SK-N-SH (cell line): ENCODE measurements at regions not wholly inside any gene's neighbourhood (a gene's known extent, or its start where the extent isn't known, plus 50 kb on each side); places are given as distances from the start of the nearest gene placed in this dataset.

Experiments used
- CTCF ChIA-PET: fragments of 300-600, 350-600 bp; formaldehyde crosslinking; extraction: SDS; loops from one replicate; lab custom pipeline; 2021; lab: Yijun Ruan, JAX
- POLR2A ChIA-PET: fragments of 350-600 bp; sonication (Branson Sonifier 250); formaldehyde crosslinking; extraction: SDS; loops from one replicate; lab custom pipeline; 2020; ENCODE audit warnings: antibody characterized with exemption, inconsistent platforms; lab: Yijun Ruan, JAX
- DNase-seq: peaks from one replicate; pipeline ENCODE4 v3.0.0; 2012
- H2AFZ ChIP-seq: fragments of 200-600 bp; sonication (generic); 2 replicates; pipeline ENCODE4 v1.8.1; 2016; ENCODE audit warnings: antibody characterized with exemption, mild to moderate bottlenecking, low read depth
- H3F3A ChIP-seq: fragments of 200-600 bp; sonication (generic); replicated peaks from 2 replicates; pipeline ENCODE3; 2016; ENCODE audit warnings: antibody characterized with exemption, mild to moderate bottlenecking; ENCODE audit not compliant: insufficient read depth
- H3K27ac ChIP-seq, 2 experiments: fragments of 200-500 bp in 1 of 2; fragments of 200-600 bp in 1 of 2; sonication (Bioruptor generic) in 1 of 2; sonication (generic), shearing (Covaris generic) in 1 of 2; 2 replicates each; pipeline versions ENCODE4 v1.5.1 to v1.6.1; 2014 to 2016; ENCODE audit warnings: low read depth in 2 of 2, inconsistent platforms in 1 of 2, low read length in 1 of 2, mild to moderate bottlenecking in 1 of 2, mixed read lengths in 1 of 2
- H3K27me3 ChIP-seq: fragments of 200-600 bp; sonication (generic), shearing (Covaris generic); 2 replicates; pipeline ENCODE4 v1.6.1; 2016; ENCODE audit warnings: mixed run types; ENCODE audit not compliant: insufficient read depth
- H3K36me3 ChIP-seq, 2 experiments: fragments of 200-500 bp in 1 of 2; fragments of 200-600 bp in 1 of 2; sonication (Bioruptor generic) in 1 of 2; sonication (generic) in 1 of 2; replicated peaks in 1 of 2; 2 replicates each; pipeline versions ENCODE3 to v1.5.1; 2014 to 2016; ENCODE audit warnings: low read length in 1 of 2, mild to moderate bottlenecking in 1 of 2; ENCODE audit not compliant: insufficient read depth in 2 of 2, control insufficient read depth in 1 of 2
- H3K4me1 ChIP-seq, 2 experiments: fragments of 200-500 bp in 1 of 2; fragments of 200-600 bp in 1 of 2; sonication (Bioruptor generic) in 1 of 2; sonication (generic), shearing (Covaris generic) in 1 of 2; 2 replicates each; pipeline versions ENCODE4 v1.5.1 to v1.6.1; 2014 to 2016; ENCODE audit warnings: low read depth in 1 of 2, low read length in 1 of 2, mixed run types in 1 of 2; ENCODE audit not compliant: insufficient read depth in 2 of 2, control insufficient read depth in 1 of 2
- H3K4me2 ChIP-seq: fragments of 200-600 bp; sonication (generic), shearing (Covaris generic); 2 replicates; pipeline ENCODE4 v1.6.1; 2017; ENCODE audit warnings: mixed run types
- H3K4me3 ChIP-seq, 2 experiments: fragments of 200-500 bp in 1 of 2; fragments of 200-600 bp in 1 of 2; sonication (Bioruptor generic) in 1 of 2; sonication (generic), shearing (Covaris generic) in 1 of 2; 2 replicates each; pipeline versions ENCODE4 v1.5.1 to v1.8.1; 2014 to 2016; ENCODE audit warnings: low read depth in 2 of 2, inconsistent platforms in 1 of 2, low read length in 1 of 2, mild to moderate bottlenecking in 1 of 2, mixed read lengths in 1 of 2, moderate library complexity in 1 of 2
- H3K79me2 ChIP-seq: fragments of 200-600 bp; sonication (generic); 2 replicates; pipeline ENCODE4 v1.8.1; 2017; ENCODE audit warnings: mild to moderate bottlenecking; ENCODE audit not compliant: insufficient read depth
- H3K9ac ChIP-seq: fragments of 200-600 bp; sonication (generic); 2 replicates; pipeline ENCODE4 v1.6.1; 2017; ENCODE audit warnings: mixed run types
- H3K9me2 ChIP-seq: fragments of 200-600 bp; sonication (generic); 2 replicates; pipeline ENCODE4 v1.6.1; 2017; ENCODE audit warnings: mixed run types
- H3K9me3 ChIP-seq: fragments of 200-600 bp; sonication (generic); 2 replicates; pipeline ENCODE4 v1.6.1; 2017; ENCODE audit warnings: mixed run types, mild to moderate bottlenecking, moderate library complexity
- H4K20me1 ChIP-seq: fragments of 200-600 bp; sonication (generic); 2 replicates; pipeline ENCODE4 v1.6.1; 2017; ENCODE audit warnings: mild to moderate bottlenecking, mixed run types; ENCODE audit not compliant: insufficient read depth
- ELF1 ChIP-seq: IDR thresholded peaks from 2 replicates; pipeline ENCODE4 v1.4.0; 2012
- FOXJ3 ChIP-seq: sonication (generic); formaldehyde crosslinking; IDR thresholded peaks from 2 replicates; pipeline ENCODE4 v1.5.1; 2020; ENCODE audit warnings: mild to moderate bottlenecking, missing genetic modification reagents
- GABPA ChIP-seq: IDR thresholded peaks from 2 replicates; pipeline ENCODE4 v1.4.0; 2012; ENCODE audit warnings: low read depth, mild to moderate bottlenecking
- MEF2A ChIP-seq: IDR thresholded peaks from 2 replicates; pipeline ENCODE4 v1.4.0; 2012; ENCODE audit warnings: low read depth, borderline replicate concordance
- MXI1 ChIP-seq: IDR thresholded peaks from 2 replicates; pipeline ENCODE4 v1.6.1; 2012; ENCODE audit warnings: mild to moderate bottlenecking, low read depth, low read length, improper control_type of control experiment
- RCOR1 ChIP-seq: fragments of 150-350 bp; IDR thresholded peaks from 2 replicates; pipeline ENCODE4 v1.6.1; 2017; ENCODE audit warnings: antibody characterized with exemption, low read length
- RFX5 ChIP-seq: IDR thresholded peaks from 2 replicates; pipeline ENCODE4 v1.6.1; 2012; ENCODE audit warnings: mild to moderate bottlenecking, improper control_type of control experiment, low read length
- RXRA ChIP-seq: IDR thresholded peaks from 2 replicates; pipeline ENCODE4 v1.4.0; 2012; ENCODE audit warnings: low read depth, mild to moderate bottlenecking, borderline replicate concordance
- SIN3A ChIP-seq: IDR thresholded peaks from 2 replicates; pipeline ENCODE4 v1.6.1; 2012; ENCODE audit warnings: low read depth, mild to moderate bottlenecking, low read length, moderate library complexity, borderline replicate concordance
- SMC3 ChIP-seq: IDR thresholded peaks from 2 replicates; pipeline ENCODE4 v1.6.1; 2012; ENCODE audit warnings: low read depth, low read length, improper control_type of control experiment
- TAF1 ChIP-seq: IDR thresholded peaks from 2 replicates; pipeline ENCODE4 v1.6.1; 2012; ENCODE audit warnings: low read depth, mild to moderate bottlenecking, low read length, moderate library complexity, borderline replicate concordance
- TCF12 ChIP-seq: IDR thresholded peaks from 2 replicates; pipeline ENCODE4 v1.4.0; 2012
- TEAD4 ChIP-seq: IDR thresholded peaks from 2 replicates; pipeline ENCODE4 v1.4.0; 2012; ENCODE audit warnings: mild to moderate bottlenecking, borderline replicate concordance; ENCODE audit not compliant: insufficient read depth
- USF1 ChIP-seq: IDR thresholded peaks from 2 replicates; pipeline ENCODE4 v1.4.0; 2012; ENCODE audit warnings: low read depth, borderline replicate concordance
- WGBS: methylation state at CpG from one replicate; pipeline ENCODE4 v1.1.6; 2017; ENCODE audit warnings: low lambda C conversion rate; 5-methylcytosine and 5-hydroxymethylcytosine counted together
- TF ChIP-seq, protein P1 (sequence below): fragments of 150-350 bp; IDR thresholded peaks from 2 replicates; pipeline ENCODE4 v1.6.1; 2016; ENCODE audit warnings: mild to moderate bottlenecking, low read depth, low read length
- TF ChIP-seq, protein P2 (sequence below): fragments of 200-600 bp; sonication (generic); IDR thresholded peaks from 2 replicates; pipeline ENCODE4 v1.6.1; 2017; ENCODE audit warnings: antibody characterized with exemption, mild to moderate bottlenecking, moderate library complexity
- TF ChIP-seq, protein P3 (sequence below): IDR thresholded peaks from 2 replicates; pipeline ENCODE4; 2012

GRCh38 chr3:139123377-139124095 lies 78.8 kb upstream of the PRR23C start:
- H3K27ac ChIP-seq: no peak overlapping the region
- TF ChIP-seq TAF1 (no peak), RCOR1 (no peak), SMC3 (no peak), MEF2A (no peak), TCF12 (no peak), RFX5 (no peak), ELF1 (no peak), SIN3A (no peak), USF1 (no peak), GABPA (no peak), FOXJ3 (no peak), TEAD4 (no peak), RXRA (no peak), MXI1 (no peak)
- TF ChIP-seq, protein P1, sequence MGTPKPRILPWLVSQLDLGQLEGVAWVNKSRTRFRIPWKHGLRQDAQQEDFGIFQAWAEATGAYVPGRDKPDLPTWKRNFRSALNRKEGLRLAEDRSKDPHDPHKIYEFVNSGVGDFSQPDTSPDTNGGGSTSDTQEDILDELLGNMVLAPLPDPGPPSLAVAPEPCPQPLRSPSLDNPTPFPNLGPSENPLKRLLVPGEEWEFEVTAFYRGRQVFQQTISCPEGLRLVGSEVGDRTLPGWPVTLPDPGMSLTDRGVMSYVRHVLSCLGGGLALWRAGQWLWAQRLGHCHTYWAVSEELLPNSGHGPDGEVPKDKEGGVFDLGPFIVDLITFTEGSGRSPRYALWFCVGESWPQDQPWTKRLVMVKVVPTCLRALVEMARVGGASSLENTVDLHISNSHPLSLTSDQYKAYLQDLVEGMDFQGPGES: no peak
- TF ChIP-seq, protein P2, sequence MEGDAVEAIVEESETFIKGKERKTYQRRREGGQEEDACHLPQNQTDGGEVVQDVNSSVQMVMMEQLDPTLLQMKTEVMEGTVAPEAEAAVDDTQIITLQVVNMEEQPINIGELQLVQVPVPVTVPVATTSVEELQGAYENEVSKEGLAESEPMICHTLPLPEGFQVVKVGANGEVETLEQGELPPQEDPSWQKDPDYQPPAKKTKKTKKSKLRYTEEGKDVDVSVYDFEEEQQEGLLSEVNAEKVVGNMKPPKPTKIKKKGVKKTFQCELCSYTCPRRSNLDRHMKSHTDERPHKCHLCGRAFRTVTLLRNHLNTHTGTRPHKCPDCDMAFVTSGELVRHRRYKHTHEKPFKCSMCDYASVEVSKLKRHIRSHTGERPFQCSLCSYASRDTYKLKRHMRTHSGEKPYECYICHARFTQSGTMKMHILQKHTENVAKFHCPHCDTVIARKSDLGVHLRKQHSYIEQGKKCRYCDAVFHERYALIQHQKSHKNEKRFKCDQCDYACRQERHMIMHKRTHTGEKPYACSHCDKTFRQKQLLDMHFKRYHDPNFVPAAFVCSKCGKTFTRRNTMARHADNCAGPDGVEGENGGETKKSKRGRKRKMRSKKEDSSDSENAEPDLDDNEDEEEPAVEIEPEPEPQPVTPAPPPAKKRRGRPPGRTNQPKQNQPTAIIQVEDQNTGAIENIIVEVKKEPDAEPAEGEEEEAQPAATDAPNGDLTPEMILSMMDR: no peak
- TF ChIP-seq, protein P3, sequence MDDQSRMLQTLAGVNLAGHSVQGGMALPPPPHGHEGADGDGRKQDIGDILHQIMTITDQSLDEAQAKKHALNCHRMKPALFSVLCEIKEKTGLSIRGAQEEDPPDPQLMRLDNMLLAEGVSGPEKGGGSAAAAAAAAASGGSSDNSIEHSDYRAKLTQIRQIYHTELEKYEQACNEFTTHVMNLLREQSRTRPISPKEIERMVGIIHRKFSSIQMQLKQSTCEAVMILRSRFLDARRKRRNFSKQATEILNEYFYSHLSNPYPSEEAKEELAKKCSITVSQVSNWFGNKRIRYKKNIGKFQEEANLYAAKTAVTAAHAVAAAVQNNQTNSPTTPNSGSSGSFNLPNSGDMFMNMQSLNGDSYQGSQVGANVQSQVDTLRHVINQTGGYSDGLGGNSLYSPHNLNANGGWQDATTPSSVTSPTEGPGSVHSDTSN: no peak
- TF ChIP-seq, all 33 proteins: peak for 0
- Histone ChIP-seq H3K79me2 (no peaks in the 10 kb centered on the region), H3K4me2 (no peak overlapping the region), H3K9ac (no peak overlapping the region), H3K4me3 (no peak overlapping the region), H4K20me1 (no peaks in the 10 kb centered on the region), H3K9me2 (no peaks in the 10 kb centered on the region), H3F3A (no peaks in the 10 kb centered on the region), H3K27me3 (no peaks in the 10 kb centered on the region), H3K36me3 (no peaks in the 10 kb centered on the region), H3K4me1 (no peaks in the 10 kb centered on the region), H2AFZ (no peak overlapping the region), H3K9me3 (no peaks in the 10 kb centered on the region)
- CTCF ChIA-PET: interaction anchor here (0.7 to 4.0 kb wide), 2 partner anchors 11 to 12 kb away, joined by 3 to 26 read pairs; no protein-coding TSS in a partner anchor
- POLR2A ChIA-PET: no interaction called here
- WGBS: 46% methylated on average over 9 of the region's 10 CpGs
- DNase-seq: no peak
